Thyroid gland (tissue), 4 donors: ENCODE measurements at regions not wholly inside any gene's neighbourhood (a gene's known extent, or its start where the extent isn't known, plus 50 kb on each side); places are given as distances from the start of the nearest gene placed in this dataset.

Experiments
- CTCF ChIP-seq, 6 experiments: fragments of 200-600 bp in 3 of 6; fragments of 450-650 bp in 3 of 6; sonication (generic) in 3 of 6; IDR thresholded peaks; one replicate each; pipeline ENCODE4 v1.5.1; 2016 to 2019; ENCODE audit warnings: antibody characterized with exemption in 6 of 6, mild to moderate bottlenecking in 2 of 6, inconsistent platforms in 1 of 6, moderate library complexity in 1 of 6
- POLR2A ChIP-seq, 2 donors: fragments of 450-650 bp; IDR thresholded peaks; one replicate each; pipeline ENCODE4 v1.6.1; 2017; ENCODE audit warnings: antibody characterized with exemption in 2 of 2, mild to moderate bottlenecking in 2 of 2, moderate library complexity in 1 of 2

- TF ChIP-seq CTCF (IDR thresholded peaks at IDR 0.05) (no peak), POLR2A (IDR thresholded peaks at IDR 0.05) (no peak)
Observed at GRCh38 chr11:79699246-79699645, 258.4 kb upstream of the TENM4 start.
